GM21447 (cell line): ENCODE measurements at regions not wholly inside any gene's neighbourhood (a gene's known extent, or its start where the extent isn't known, plus 50 kb on each side); places are given as distances from the start of the nearest gene placed in this dataset.

Experiments used
- ATAC-seq: cut with Tn5 transposase; IDR thresholded peaks from one replicate; pipeline ENCODE4 v1.9.1; 2021; ENCODE audit not compliant: unreplicated experiment

GRCh38 chr1:87219626-87220025 is 109.1 kb upstream of the LMO4 start:
- ATAC-seq: no peak

GRCh38 chr1:87220993-87221392 is 107.7 kb upstream of the LMO4 start:
- ATAC-seq: no peak

- ATAC-seq: no peak
Observed at GRCh38 chr1:87224201-87224600, 104.5 kb upstream of the LMO4 start.

GRCh38 chr1:87225171-87225570 is 103.5 kb upstream of the LMO4 start:
- no peak for ATAC-seq

GRCh38 chr1:87226341-87226760 is 102.3 kb upstream of the LMO4 start:
- ATAC-seq: peak; percentile 54

- no peak for ATAC-seq
Observed at GRCh38 chr1:87227651-87228050, 101.0 kb upstream of the LMO4 start.

- ATAC-seq: no peak
Observed at GRCh38 chr1:87230501-87230900, 98.2 kb upstream of the LMO4 start.

- ATAC-seq: no peak
Observed at GRCh38 chr1:87231703-87232367, 96.8 kb upstream of the LMO4 start.

GRCh38 chr1:87236585-87236984 is 92.1 kb upstream of the LMO4 start:
- no peak for ATAC-seq

GRCh38 chr1:87239997-87240605 is 88.6 kb upstream of the LMO4 start:
- ATAC-seq: no peak

GRCh38 chr1:87240661-87241285 is 87.9 kb upstream of the LMO4 start:
- ATAC-seq: no peak

GRCh38 chr1:87242445-87243185 is 86.1 kb upstream of the LMO4 start:
- no peak for ATAC-seq

- ATAC-seq: no peak
Observed at GRCh38 chr1:87243573-87243972, 85.1 kb upstream of the LMO4 start.

- no peak for ATAC-seq
Observed at GRCh38 chr1:87246436-87246835, 82.2 kb upstream of the LMO4 start.

- no peak for ATAC-seq
Observed at GRCh38 chr1:87249803-87250202, 78.9 kb upstream of the LMO4 start.

GRCh38 chr1:87250336-87250735 is 78.3 kb upstream of the LMO4 start:
- no peak for ATAC-seq

- no peak for ATAC-seq
Observed at GRCh38 chr1:87252406-87252805, 76.3 kb upstream of the LMO4 start.

- no peak for ATAC-seq
Observed at GRCh38 chr1:87262688-87263087, 66.0 kb upstream of the LMO4 start.

GRCh38 chr1:87263281-87263680 is 65.4 kb upstream of the LMO4 start:
- ATAC-seq: no peak

- ATAC-seq: no peak
Observed at GRCh38 chr1:87263785-87264184, 64.9 kb upstream of the LMO4 start.

- ATAC-seq: no peak
Observed at GRCh38 chr1:87264976-87265375, 63.7 kb upstream of the LMO4 start.

GRCh38 chr1:87265786-87266185 is 62.9 kb upstream of the LMO4 start:
- ATAC-seq: no peak
